Activated naive CD8-positive, alpha-beta T cell (primary cell): ENCODE measurements at regions not wholly inside any gene's neighbourhood (a gene's known extent, or its start where the extent isn't known, plus 50 kb on each side); places are given as distances from the start of the nearest gene placed in this dataset.

ENCODE experiments used
- H3K27ac Mint-ChIP-seq: one replicate; pipeline ENCODE4 v1.8.0; 2021; ENCODE audit warnings: mixed read lengths
- H3K27me3 Mint-ChIP-seq: one replicate; pipeline ENCODE4 v1.8.0; 2021; ENCODE audit warnings: mixed read lengths
- H3K36me3 Mint-ChIP-seq: one replicate; pipeline ENCODE4 v1.8.0; 2021; ENCODE audit warnings: mixed read lengths
- H3K4me1 Mint-ChIP-seq: one replicate; pipeline ENCODE4 v1.8.0; 2021; ENCODE audit warnings: low read depth, mixed read lengths
- H3K4me3 Mint-ChIP-seq: one replicate; pipeline ENCODE4 v1.8.0; 2021; ENCODE audit warnings: mild to moderate bottlenecking, mixed read lengths
- H3K9me3 Mint-ChIP-seq: one replicate; pipeline ENCODE4 v1.8.0; 2021; ENCODE audit warnings: low read depth, mixed read lengths

GRCh38 chr17:71987634-71988033 is 133.2 kb upstream of the SOX9 start:
- Mint-ChIP-seq H3K4me1 (no peaks in the 10 kb centered on the region), H3K36me3 (no peaks in the 10 kb centered on the region), H3K4me3 (no peak overlapping the region), H3K27ac (no peak overlapping the region), H3K9me3 (peaks cover 3% of the 10 kb centered on the region), H3K27me3 (peaks cover 6% of the 10 kb centered on the region)

- Mint-ChIP-seq H3K9me3 (peaks cover 3% of the 10 kb centered on the region), H3K27me3 (peaks cover 3% of the 10 kb centered on the region), H3K4me1 (no peaks in the 10 kb centered on the region), H3K36me3 (no peaks in the 10 kb centered on the region), H3K27ac (no peak overlapping the region), H3K4me3 (no peak overlapping the region)
These were observed 131.7 kb upstream of the SOX9 start for GRCh38 chr17:71989117-71989516.

GRCh38 chr17:71993363-71993762 is 127.5 kb upstream of the SOX9 start:
- H3K27ac Mint-ChIP-seq: no peak overlapping the region
- peaks cover 3% of the 10 kb centered on the region for H3K9me3 Mint-ChIP-seq
- no peaks in the 10 kb centered on the region for H3K4me1 Mint-ChIP-seq
- no peak overlapping the region for H3K4me3 Mint-ChIP-seq
- peaks cover 7% of the 10 kb centered on the region for H3K27me3 Mint-ChIP-seq
- H3K36me3 Mint-ChIP-seq: no peaks in the 10 kb centered on the region

GRCh38 chr17:71995590-71995989 is 125.2 kb upstream of the SOX9 start:
- H3K27me3 Mint-ChIP-seq: peaks cover 4% of the 10 kb centered on the region
- H3K9me3 Mint-ChIP-seq: no peaks in the 10 kb centered on the region
- H3K36me3 Mint-ChIP-seq: no peaks in the 10 kb centered on the region
- no peak overlapping the region for H3K4me3 Mint-ChIP-seq
- H3K27ac Mint-ChIP-seq: no peak overlapping the region
- H3K4me1 Mint-ChIP-seq: no peaks in the 10 kb centered on the region

GRCh38 chr17:72004011-72004427 is 116.8 kb upstream of the SOX9 start:
- H3K27me3 Mint-ChIP-seq: peaks cover 2% of the 10 kb centered on the region
- H3K36me3 Mint-ChIP-seq: no peaks in the 10 kb centered on the region
- H3K4me3 Mint-ChIP-seq: no peak overlapping the region
- no peaks in the 10 kb centered on the region for H3K9me3 Mint-ChIP-seq
- no peak overlapping the region for H3K27ac Mint-ChIP-seq
- no peaks in the 10 kb centered on the region for H3K4me1 Mint-ChIP-seq

- no peaks in the 10 kb centered on the region for H3K4me1 Mint-ChIP-seq
- H3K27me3 Mint-ChIP-seq: peaks cover 2% of the 10 kb centered on the region
- no peak overlapping the region for H3K4me3 Mint-ChIP-seq
- no peaks in the 10 kb centered on the region for H3K9me3 Mint-ChIP-seq
- H3K27ac Mint-ChIP-seq: no peak overlapping the region
- no peaks in the 10 kb centered on the region for H3K36me3 Mint-ChIP-seq
These were observed 116.0 kb upstream of the SOX9 start for GRCh38 chr17:72004611-72005331.

- no peak overlapping the region for H3K4me3 Mint-ChIP-seq
- no peak overlapping the region for H3K27ac Mint-ChIP-seq
- no peaks in the 10 kb centered on the region for H3K4me1 Mint-ChIP-seq
- peaks cover 2% of the 10 kb centered on the region for H3K27me3 Mint-ChIP-seq
- H3K36me3 Mint-ChIP-seq: no peaks in the 10 kb centered on the region
- H3K9me3 Mint-ChIP-seq: no peaks in the 10 kb centered on the region
These were observed 115.3 kb upstream of the SOX9 start for GRCh38 chr17:72005332-72006163.

GRCh38 chr17:72008236-72008876 is 112.5 kb upstream of the SOX9 start:
- H3K27me3 Mint-ChIP-seq: peaks cover 2% of the 10 kb centered on the region
- no peak overlapping the region for H3K4me3 Mint-ChIP-seq
- H3K9me3 Mint-ChIP-seq: no peaks in the 10 kb centered on the region
- no peak overlapping the region for H3K27ac Mint-ChIP-seq
- H3K4me1 Mint-ChIP-seq: no peaks in the 10 kb centered on the region
- no peaks in the 10 kb centered on the region for H3K36me3 Mint-ChIP-seq

GRCh38 chr17:72011561-72011960 is 109.3 kb upstream of the SOX9 start:
- peaks cover 3% of the 10 kb centered on the region for H3K9me3 Mint-ChIP-seq
- no peaks in the 10 kb centered on the region for H3K36me3 Mint-ChIP-seq
- H3K4me3 Mint-ChIP-seq: no peak overlapping the region
- H3K27me3 Mint-ChIP-seq: no peaks in the 10 kb centered on the region
- H3K27ac Mint-ChIP-seq: no peak overlapping the region
- no peaks in the 10 kb centered on the region for H3K4me1 Mint-ChIP-seq

GRCh38 chr17:72021417-72022041 is 99.3 kb upstream of the SOX9 start:
- Mint-ChIP-seq H3K27me3 (peaks cover 8% of the 10 kb centered on the region), H3K9me3 (no peaks in the 10 kb centered on the region), H3K4me3 (no peak overlapping the region), H3K4me1 (no peaks in the 10 kb centered on the region), H3K27ac (no peak overlapping the region), H3K36me3 (no peaks in the 10 kb centered on the region)

GRCh38 chr17:72022328-72023275 is 98.2 kb upstream of the SOX9 start:
- Mint-ChIP-seq H3K27me3 (peaks cover 8% of the 10 kb centered on the region), H3K36me3 (no peaks in the 10 kb centered on the region), H3K27ac (no peak overlapping the region), H3K4me1 (no peaks in the 10 kb centered on the region), H3K9me3 (no peaks in the 10 kb centered on the region), H3K4me3 (no peak overlapping the region)

- no peaks in the 10 kb centered on the region for H3K36me3 Mint-ChIP-seq
- H3K4me3 Mint-ChIP-seq: no peak overlapping the region
- H3K4me1 Mint-ChIP-seq: peaks cover 9% of the 10 kb centered on the region
- H3K27ac Mint-ChIP-seq: no peak overlapping the region
- peaks cover 10% of the 10 kb centered on the region for H3K27me3 Mint-ChIP-seq
- no peaks in the 10 kb centered on the region for H3K9me3 Mint-ChIP-seq
These were observed 96.4 kb upstream of the SOX9 start for GRCh38 chr17:72024457-72024856.

GRCh38 chr17:72025113-72025512 is 95.7 kb upstream of the SOX9 start:
- no peak overlapping the region for H3K27ac Mint-ChIP-seq
- no peaks in the 10 kb centered on the region for H3K9me3 Mint-ChIP-seq
- H3K27me3 Mint-ChIP-seq: peaks cover 10% of the 10 kb centered on the region
- H3K4me3 Mint-ChIP-seq: no peak overlapping the region
- no peaks in the 10 kb centered on the region for H3K36me3 Mint-ChIP-seq
- peaks cover 14% of the 10 kb centered on the region for H3K4me1 Mint-ChIP-seq
